Esophagus muscularis mucosa (tissue), 3 donors: ENCODE measurements at regions not wholly inside any gene's neighbourhood (a gene's known extent, or its start where the extent isn't known, plus 50 kb on each side); places are given as distances from the start of the nearest gene placed in this dataset.

Experiments
- POLR2AphosphoS5 ChIP-seq, 2 donors: sonication (generic); formaldehyde crosslinking; IDR thresholded peaks; one replicate each; pipeline ENCODE4 v1.6.1; 2017; ENCODE audit warnings: antibody characterized with exemption in 2 of 2
- TF ChIP-seq, protein P1 (sequence below), 3 experiments: fragments of 200-600 bp in 2 of 3; fragments of 450-650 bp in 1 of 3; sonication (generic) in 2 of 3; IDR thresholded peaks; one replicate each; pipeline ENCODE4 v1.5.1; 2017 to 2019; ENCODE audit warnings: antibody characterized with exemption in 3 of 3, mild to moderate bottlenecking in 2 of 3, moderate library complexity in 1 of 3

DNA sequence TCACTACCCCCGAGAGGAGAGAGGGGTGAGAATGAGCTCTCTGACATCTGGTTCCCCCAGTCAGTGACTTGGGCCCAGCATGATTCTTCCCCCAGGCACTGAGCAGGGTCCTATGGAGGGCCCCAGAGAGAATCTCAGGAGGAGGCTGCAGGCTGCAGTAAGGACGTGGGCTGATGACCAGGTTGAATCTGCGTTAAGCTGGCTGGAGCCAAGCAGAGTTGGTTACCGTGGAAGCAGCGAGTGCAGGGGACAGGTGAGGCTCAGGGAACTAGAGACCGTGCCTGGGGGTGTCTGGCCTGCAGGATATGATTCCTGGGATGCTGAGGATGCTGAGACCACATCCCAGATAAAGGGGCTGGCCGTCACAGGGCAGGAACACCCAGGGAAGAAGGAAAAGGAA lies 314.3 kb upstream of the IRX1 start:
- TF ChIP-seq POLR2AphosphoS5 (IDR thresholded peaks at IDR 0.05), result no peak
- TF ChIP-seq, protein P1, sequence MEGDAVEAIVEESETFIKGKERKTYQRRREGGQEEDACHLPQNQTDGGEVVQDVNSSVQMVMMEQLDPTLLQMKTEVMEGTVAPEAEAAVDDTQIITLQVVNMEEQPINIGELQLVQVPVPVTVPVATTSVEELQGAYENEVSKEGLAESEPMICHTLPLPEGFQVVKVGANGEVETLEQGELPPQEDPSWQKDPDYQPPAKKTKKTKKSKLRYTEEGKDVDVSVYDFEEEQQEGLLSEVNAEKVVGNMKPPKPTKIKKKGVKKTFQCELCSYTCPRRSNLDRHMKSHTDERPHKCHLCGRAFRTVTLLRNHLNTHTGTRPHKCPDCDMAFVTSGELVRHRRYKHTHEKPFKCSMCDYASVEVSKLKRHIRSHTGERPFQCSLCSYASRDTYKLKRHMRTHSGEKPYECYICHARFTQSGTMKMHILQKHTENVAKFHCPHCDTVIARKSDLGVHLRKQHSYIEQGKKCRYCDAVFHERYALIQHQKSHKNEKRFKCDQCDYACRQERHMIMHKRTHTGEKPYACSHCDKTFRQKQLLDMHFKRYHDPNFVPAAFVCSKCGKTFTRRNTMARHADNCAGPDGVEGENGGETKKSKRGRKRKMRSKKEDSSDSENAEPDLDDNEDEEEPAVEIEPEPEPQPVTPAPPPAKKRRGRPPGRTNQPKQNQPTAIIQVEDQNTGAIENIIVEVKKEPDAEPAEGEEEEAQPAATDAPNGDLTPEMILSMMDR (IDR thresholded peaks at IDR 0.05), result no peak
